ENCODE measurements at regions not wholly inside any gene's neighbourhood (a gene's known extent, or its start where the extent isn't known, plus 50 kb on each side); places are given as distances from the start of the nearest gene placed in this dataset.

DNA sequence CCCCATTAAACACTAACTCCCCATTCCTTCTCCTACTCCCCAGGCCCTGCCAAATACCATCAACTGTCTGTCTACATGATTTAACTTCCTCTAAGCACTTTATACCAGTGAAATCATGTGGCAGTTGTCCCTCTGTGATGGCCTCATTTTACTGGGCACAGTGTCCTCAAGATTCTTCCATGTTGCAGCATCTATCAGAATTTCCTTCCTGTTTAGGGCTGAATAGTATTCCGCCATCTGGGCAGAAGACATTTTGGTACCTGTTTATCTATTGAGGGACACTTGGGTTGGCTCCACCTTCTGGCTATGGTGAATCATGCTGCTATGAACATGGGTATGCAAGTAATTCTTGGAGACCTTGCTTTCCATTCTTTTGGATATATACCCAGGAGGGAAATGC, 59.4 kb upstream of the IRX4 start:
- no peak for TF ChIP-seq GATA2 (IDR thresholded peaks at IDR 0.05; ENCODE audit: insufficient read depth, insufficient read length, low read depth, low read length)
- TF ChIP-seq, protein P1, sequence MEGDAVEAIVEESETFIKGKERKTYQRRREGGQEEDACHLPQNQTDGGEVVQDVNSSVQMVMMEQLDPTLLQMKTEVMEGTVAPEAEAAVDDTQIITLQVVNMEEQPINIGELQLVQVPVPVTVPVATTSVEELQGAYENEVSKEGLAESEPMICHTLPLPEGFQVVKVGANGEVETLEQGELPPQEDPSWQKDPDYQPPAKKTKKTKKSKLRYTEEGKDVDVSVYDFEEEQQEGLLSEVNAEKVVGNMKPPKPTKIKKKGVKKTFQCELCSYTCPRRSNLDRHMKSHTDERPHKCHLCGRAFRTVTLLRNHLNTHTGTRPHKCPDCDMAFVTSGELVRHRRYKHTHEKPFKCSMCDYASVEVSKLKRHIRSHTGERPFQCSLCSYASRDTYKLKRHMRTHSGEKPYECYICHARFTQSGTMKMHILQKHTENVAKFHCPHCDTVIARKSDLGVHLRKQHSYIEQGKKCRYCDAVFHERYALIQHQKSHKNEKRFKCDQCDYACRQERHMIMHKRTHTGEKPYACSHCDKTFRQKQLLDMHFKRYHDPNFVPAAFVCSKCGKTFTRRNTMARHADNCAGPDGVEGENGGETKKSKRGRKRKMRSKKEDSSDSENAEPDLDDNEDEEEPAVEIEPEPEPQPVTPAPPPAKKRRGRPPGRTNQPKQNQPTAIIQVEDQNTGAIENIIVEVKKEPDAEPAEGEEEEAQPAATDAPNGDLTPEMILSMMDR (IDR thresholded peaks at IDR 0.05; ENCODE audit: extremely low read depth in 1 of 2, insufficient read depth in 1 of 2, low read depth in 1 of 2, low read length in 2 of 2) = no peak
- TF ChIP-seq POLR2A (IDR thresholded peaks at IDR 0.05; ENCODE audit: low read depth, low read length) = no peak
- no peak for TF ChIP-seq EZH2 (IDR thresholded peaks at IDR 0.05; ENCODE audit: borderline replicate concordance, low read depth, low read length, severe bottlenecking)
- no peak for TF ChIP-seq POLR2AphosphoS5 (IDR thresholded peaks at IDR 0.05; ENCODE audit: insufficient read depth, low read depth, low read length)
- TF ChIP-seq MYC (IDR thresholded peaks at IDR 0.05; ENCODE audit: low read depth, low read length) = no peak
- TF ChIP-seq, protein P2, sequence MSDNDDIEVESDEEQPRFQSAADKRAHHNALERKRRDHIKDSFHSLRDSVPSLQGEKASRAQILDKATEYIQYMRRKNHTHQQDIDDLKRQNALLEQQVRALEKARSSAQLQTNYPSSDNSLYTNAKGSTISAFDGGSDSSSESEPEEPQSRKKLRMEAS (IDR thresholded peaks at IDR 0.05; ENCODE audit: insufficient read depth, insufficient read length) = no peak
- no peak for TF ChIP-seq FOS (IDR thresholded peaks at IDR 0.05; ENCODE audit: borderline replicate concordance, insufficient read depth, low read length)
- TF ChIP-seq JUN (IDR thresholded peaks at IDR 0.05; ENCODE audit: borderline replicate concordance, insufficient read depth, insufficient read length, low read depth) = no peak

Measured in endothelial cell of umbilical vein (primary cell).